K562 (cell line): ENCODE measurements at regions not wholly inside any gene's neighbourhood (a gene's known extent, or its start where the extent isn't known, plus 50 kb on each side); places are given as distances from the start of the nearest gene placed in this dataset.

Experiments
- ATAC-seq: fragments of 200-7000 bp; cut with Tn5 transposase; 3 replicates; pipeline ENCODE4 v1.9.1; 2020; ENCODE audit warnings: moderate library complexity
- BruUV-seq: library from RNA; stranded (reverse); fragments of 400-500 nt; replicated peaks from 2 replicates; lab custom pipeline; 2021; lab: Mats Ljungman, UMichigan
- CTCF ChIA-PET: fragments of 300-600 bp; formaldehyde crosslinking; extraction: SDS; loops from one replicate; lab custom pipeline; 2021; ENCODE audit warnings: low intra/inter-chr PET ratio; lab: Yijun Ruan, JAX
- POLR2A ChIA-PET: fragments of 300-600, 350-650 bp; sonication (Branson Sonifier 250); formaldehyde crosslinking; extraction: SDS; loops from one replicate; lab custom pipeline; 2021; ENCODE audit warnings: antibody characterized with exemption, inconsistent platforms; lab: Yijun Ruan, JAX
- DNase-seq, 4 experiments: peaks; one replicate each; pipeline versions ENCODE4 v3.0.0 to v3.0.0-alpha.2; 2011 to 2018; ENCODE audit warnings: low spot score in 3 of 4, mixed read lengths in 3 of 4; ENCODE audit errors: extremely low read depth in 1 of 4
- FAIRE-seq: peaks from 2 replicates; lab custom pipeline; 2011; peaks lifted over from hg19 to GRCh38; lab: Jason Lieb, UNC
- H2AFZ ChIP-seq: 2 replicates; pipeline ENCODE4 v1.6.0; 2011; ENCODE audit warnings: low read depth, low read length, control low read depth, inconsistent platforms
- H3K27ac ChIP-seq: fragments of 200-600 bp; 3 replicates; pipeline ENCODE4 v1.8.0; 2011; ENCODE audit warnings: low read depth, mild to moderate bottlenecking, control low read depth, inconsistent platforms, low read length, moderate library complexity, mixed read lengths; ENCODE audit errors: extremely low read depth
- H3K27me3 ChIP-seq, 2 experiments: fragments of 300-600 bp in 1 of 2; 2 replicates in 1 of 2; 3 replicates in 1 of 2; pipeline versions ENCODE4 v1.6.0 to v1.8.0; 2011; ENCODE audit warnings: inconsistent platforms in 2 of 2, low read length in 2 of 2, mild to moderate bottlenecking in 1 of 2, mixed read lengths in 1 of 2, moderate library complexity in 1 of 2; ENCODE audit not compliant: control insufficient read depth in 2 of 2, insufficient read depth in 2 of 2
- H3K36me3 ChIP-seq: fragments of 300-600 bp; 3 replicates; pipeline ENCODE4 v1.8.0; 2011; ENCODE audit warnings: mild to moderate bottlenecking, low read length, inconsistent platforms; ENCODE audit not compliant: control insufficient read depth, insufficient read depth
- H3K4me1 ChIP-seq, 2 experiments: fragments of 200-600 bp in 1 of 2; replicated peaks in 1 of 2; 2 replicates in 1 of 2; 3 replicates in 1 of 2; pipeline versions ENCODE4 v1.5.1 to v1.8.0; 2011; ENCODE audit warnings: inconsistent platforms in 2 of 2, low read length in 2 of 2, mild to moderate bottlenecking in 1 of 2, mixed read lengths in 1 of 2, moderate library complexity in 1 of 2; ENCODE audit not compliant: control insufficient read depth in 2 of 2, insufficient read depth in 2 of 2
- H3K4me2 ChIP-seq: 2 replicates; pipeline ENCODE4 v1.6.1; 2011; ENCODE audit warnings: low read length, control low read depth, inconsistent platforms, mixed read lengths; ENCODE audit not compliant: insufficient read depth
- H3K4me3 ChIP-seq: fragments of 200-600 bp; sonication (generic), shearing (Covaris generic); 2 replicates; pipeline ENCODE4 v1.5.1; 2016; ENCODE audit warnings: control low read depth, inconsistent platforms
- H3K79me2 ChIP-seq: fragments of 200-600 bp; 3 replicates; pipeline ENCODE4 v1.8.0; 2011; ENCODE audit warnings: low read length, inconsistent platforms; ENCODE audit not compliant: control insufficient read depth, insufficient read depth
- H3K9ac ChIP-seq, 2 experiments: 2 replicates each; pipeline versions ENCODE4 v1.6.0 to v1.6.1; 2011; ENCODE audit warnings: low read depth in 2 of 2, low read length in 2 of 2, control low read depth in 1 of 2, inconsistent platforms in 1 of 2, mild to moderate bottlenecking in 1 of 2, mixed read lengths in 1 of 2; ENCODE audit not compliant: insufficient read depth in 1 of 2
- H3K9me1 ChIP-seq: one replicate; pipeline ENCODE4 v1.6.0; 2011; ENCODE audit warnings: inconsistent platforms, mild to moderate bottlenecking, low read length, moderate library complexity; ENCODE audit not compliant: control insufficient read depth, insufficient read depth
- H3K9me3 ChIP-seq: replicated peaks from 2 replicates; pipeline ENCODE4 v1.5.1; 2011; ENCODE audit warnings: low read depth, low read length, inconsistent platforms; ENCODE audit not compliant: control insufficient read depth, insufficient read depth
- H4K20me1 ChIP-seq: replicated peaks from 2 replicates; pipeline ENCODE4 v1.6.1; 2011; ENCODE audit warnings: low read length, inconsistent platforms, mixed read lengths; ENCODE audit not compliant: control insufficient read depth, insufficient read depth
- C11orf30 ChIP-seq: fragments of 450-650 bp; IDR thresholded peaks from 2 replicates; pipeline ENCODE4 v1.6.1; 2016; ENCODE audit warnings: low read depth, mild to moderate bottlenecking
- DDX20 ChIP-seq: fragments of 450-650 bp; IDR thresholded peaks from 2 replicates; pipeline ENCODE4 v1.6.1; 2016; ENCODE audit warnings: missing genetic modification characterization, low read depth, mild to moderate bottlenecking, missing compliant biosample characterization, moderate library complexity
- FOXK2 ChIP-seq, 2 experiments: fragments of 450-650 bp; IDR thresholded peaks in 1 of 2; conservative IDR thresholded peaks in 1 of 2; 2 replicates each; pipeline ENCODE4 v1.6.1; 2016; ENCODE audit warnings: low read depth in 2 of 2, mild to moderate bottlenecking in 1 of 2
- RBFOX2 ChIP-seq: fragments of 200-400 bp; formaldehyde crosslinking; IDR thresholded peaks from 2 replicates; pipeline ENCODE4 v1.6.1; 2017; ENCODE audit warnings: low read depth, mild to moderate bottlenecking, low read length, moderate library complexity
- SOX6 ChIP-seq: fragments of 450-650 bp; IDR thresholded peaks from 2 replicates; pipeline ENCODE4 v1.6.1; 2014; ENCODE audit warnings: mild to moderate bottlenecking
- SRSF7 ChIP-seq: fragments of 200-400 bp; formaldehyde crosslinking; optimal IDR thresholded peaks from 2 replicates; pipeline ENCODE3; 2017; ENCODE audit warnings: mild to moderate bottlenecking, low read depth, low read length
- ZNF217 ChIP-seq: sonication (generic); formaldehyde crosslinking; IDR thresholded peaks from 2 replicates; pipeline ENCODE4 v1.8.0; 2022; ENCODE audit warnings: mild to moderate bottlenecking, missing genetic modification reagents
- ZNF589 ChIP-seq: fragments of 200-800 bp; sonication (Bioruptor generic); IDR thresholded peaks from 2 replicates; pipeline ENCODE4 v1.6.1; 2016; ENCODE audit warnings: low read depth, missing genetic modification characterization, missing compliant biosample characterization
- WGBS: fragments of 100-300 bp; shearing (Covaris generic); methylation state at CpG from one replicate; pipeline ENCODE4 v1.1.6; 2016; ENCODE audit warnings: low coverage, mixed read lengths; ENCODE audit not compliant: insufficient coverage; ENCODE audit errors: missing lambda C conversion rate; 5-methylcytosine and 5-hydroxymethylcytosine counted together
- in situ Hi-C: fragments of 300-500 bp; cut with MboI; formaldehyde crosslinking; loops from 4 replicates; pipeline ENCODE4 v1.15.0; 2018; ENCODE audit warnings: inconsistent platforms, mixed read lengths
- intact Hi-C: fragments of 100-400 bp; cut with micrococcal nuclease; formaldehyde crosslinking; loops from 2 replicates; pipeline ENCODE4 v1.14.2; 2022
- TF ChIP-seq, protein P1 (sequence below): fragments of 450-650 bp; formaldehyde crosslinking; IDR thresholded peaks from 2 replicates; pipeline ENCODE4 v1.4.0; 2022; ENCODE audit warnings: mild to moderate bottlenecking, moderate library complexity
- TF ChIP-seq, protein P2 (sequence below): fragments of 200-800 bp; sonication (Bioruptor generic); IDR thresholded peaks from 2 replicates; pipeline ENCODE4 v1.6.1; 2017; ENCODE audit warnings: missing genetic modification characterization, missing compliant biosample characterization
- TF ChIP-seq, protein P3 (sequence below), 2 experiments: fragments of 450-650 bp in 1 of 2; IDR thresholded peaks; 2 replicates each; pipeline ENCODE4 v1.6.1; 2011 to 2017; ENCODE audit warnings: low read depth in 2 of 2, antibody characterized with exemption in 1 of 2, borderline replicate concordance in 1 of 2, low read length in 1 of 2, mild to moderate bottlenecking in 1 of 2, mixed read lengths in 1 of 2; ENCODE audit not compliant: control insufficient read depth in 1 of 2

GRCh38 chr1:81381881-81382280 lies 418.9 kb upstream of the ADGRL2 start:
- WGBS, result 1% methylated on average over 5 of the region's 5 CpGs
- no peak for FAIRE-seq
- no peaks in the 10 kb centered on the region for H3K27me3 ChIP-seq
- no peaks in the 10 kb centered on the region for H3K79me2 ChIP-seq
- no peaks in the 10 kb centered on the region for H4K20me1 ChIP-seq
- no peaks in the 10 kb centered on the region for H3K36me3 ChIP-seq
- H3K9ac ChIP-seq, result no peak overlapping the region
- ChIA-PET POLR2A (no interaction called here), CTCF (no interaction called here)
- DNase-seq, result no peak
- H2AFZ ChIP-seq, result no peak overlapping the region
- no peaks in the 10 kb centered on the region for H3K9me1 ChIP-seq
- in situ Hi-C loops, result no loop called here
- H3K27ac ChIP-seq, result no peak overlapping the region
- no peak for TF ChIP-seq SOX6
- TF ChIP-seq, all 486 proteins: peak for 0
- intact Hi-C loops, result no loop called here
- H3K4me2 ChIP-seq, result no peak overlapping the region
- no TSS peak for BruUV-seq
- no peaks in the 10 kb centered on the region for H3K4me1 ChIP-seq
- ATAC-seq, result no peak
- H3K9me3 ChIP-seq, result no peaks in the 10 kb centered on the region
- no peak overlapping the region for H3K4me3 ChIP-seq

- no peaks in the 10 kb centered on the region for H3K79me2 ChIP-seq
- H3K9ac ChIP-seq, result no peak overlapping the region
- intact Hi-C loops (no loop called here), in situ Hi-C loops (no loop called here)
- no peak overlapping the region for H2AFZ ChIP-seq
- H3K36me3 ChIP-seq, result no peaks in the 10 kb centered on the region
- WGBS, result 8% methylated on average over 1 of the region's 1 CpG
- no peak for ATAC-seq
- no peak overlapping the region for H3K4me3 ChIP-seq
- H3K27me3 ChIP-seq, result no peaks in the 10 kb centered on the region
- DNase-seq, result no peak
- no peak overlapping the region for H3K4me2 ChIP-seq
- H3K9me1 ChIP-seq, result no peaks in the 10 kb centered on the region
- H3K27ac ChIP-seq, result no peak overlapping the region
- POLR2A ChIA-PET, result no interaction called here
- BruUV-seq, result no TSS peak
- FAIRE-seq, result no peak
- CTCF ChIA-PET, result no interaction called here
- H3K4me1 ChIP-seq, result no peaks in the 10 kb centered on the region
- no peaks in the 10 kb centered on the region for H3K9me3 ChIP-seq
- H4K20me1 ChIP-seq, result no peaks in the 10 kb centered on the region
- no peak for TF ChIP-seq C11orf30
- TF ChIP-seq, protein P1, sequence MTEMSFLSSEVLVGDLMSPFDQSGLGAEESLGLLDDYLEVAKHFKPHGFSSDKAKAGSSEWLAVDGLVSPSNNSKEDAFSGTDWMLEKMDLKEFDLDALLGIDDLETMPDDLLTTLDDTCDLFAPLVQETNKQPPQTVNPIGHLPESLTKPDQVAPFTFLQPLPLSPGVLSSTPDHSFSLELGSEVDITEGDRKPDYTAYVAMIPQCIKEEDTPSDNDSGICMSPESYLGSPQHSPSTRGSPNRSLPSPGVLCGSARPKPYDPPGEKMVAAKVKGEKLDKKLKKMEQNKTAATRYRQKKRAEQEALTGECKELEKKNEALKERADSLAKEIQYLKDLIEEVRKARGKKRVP, result no peak
- no peak for TF ChIP-seq RBFOX2
- TF ChIP-seq, protein P2, sequence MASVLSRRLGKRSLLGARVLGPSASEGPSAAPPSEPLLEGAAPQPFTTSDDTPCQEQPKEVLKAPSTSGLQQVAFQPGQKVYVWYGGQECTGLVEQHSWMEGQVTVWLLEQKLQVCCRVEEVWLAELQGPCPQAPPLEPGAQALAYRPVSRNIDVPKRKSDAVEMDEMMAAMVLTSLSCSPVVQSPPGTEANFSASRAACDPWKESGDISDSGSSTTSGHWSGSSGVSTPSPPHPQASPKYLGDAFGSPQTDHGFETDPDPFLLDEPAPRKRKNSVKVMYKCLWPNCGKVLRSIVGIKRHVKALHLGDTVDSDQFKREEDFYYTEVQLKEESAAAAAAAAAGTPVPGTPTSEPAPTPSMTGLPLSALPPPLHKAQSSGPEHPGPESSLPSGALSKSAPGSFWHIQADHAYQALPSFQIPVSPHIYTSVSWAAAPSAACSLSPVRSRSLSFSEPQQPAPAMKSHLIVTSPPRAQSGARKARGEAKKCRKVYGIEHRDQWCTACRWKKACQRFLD (CRISPR knock-in tag), result no peak
- TF ChIP-seq DDX20 (tag), result no peak
- no peak for TF ChIP-seq ZNF217 (CRISPR knock-in tag)
- no peak for TF ChIP-seq ZNF589 (CRISPR knock-in tag)
- TF ChIP-seq FOXK2 (conservative IDR thresholded peaks at IDR 0.05 in 1 of 2, IDR thresholded peaks at IDR 0.05 in 1 of 2; ENCODE audit: low read depth in 2 of 2), result no peak
- TF ChIP-seq SRSF7, result no peak
- TF ChIP-seq, protein P3, sequence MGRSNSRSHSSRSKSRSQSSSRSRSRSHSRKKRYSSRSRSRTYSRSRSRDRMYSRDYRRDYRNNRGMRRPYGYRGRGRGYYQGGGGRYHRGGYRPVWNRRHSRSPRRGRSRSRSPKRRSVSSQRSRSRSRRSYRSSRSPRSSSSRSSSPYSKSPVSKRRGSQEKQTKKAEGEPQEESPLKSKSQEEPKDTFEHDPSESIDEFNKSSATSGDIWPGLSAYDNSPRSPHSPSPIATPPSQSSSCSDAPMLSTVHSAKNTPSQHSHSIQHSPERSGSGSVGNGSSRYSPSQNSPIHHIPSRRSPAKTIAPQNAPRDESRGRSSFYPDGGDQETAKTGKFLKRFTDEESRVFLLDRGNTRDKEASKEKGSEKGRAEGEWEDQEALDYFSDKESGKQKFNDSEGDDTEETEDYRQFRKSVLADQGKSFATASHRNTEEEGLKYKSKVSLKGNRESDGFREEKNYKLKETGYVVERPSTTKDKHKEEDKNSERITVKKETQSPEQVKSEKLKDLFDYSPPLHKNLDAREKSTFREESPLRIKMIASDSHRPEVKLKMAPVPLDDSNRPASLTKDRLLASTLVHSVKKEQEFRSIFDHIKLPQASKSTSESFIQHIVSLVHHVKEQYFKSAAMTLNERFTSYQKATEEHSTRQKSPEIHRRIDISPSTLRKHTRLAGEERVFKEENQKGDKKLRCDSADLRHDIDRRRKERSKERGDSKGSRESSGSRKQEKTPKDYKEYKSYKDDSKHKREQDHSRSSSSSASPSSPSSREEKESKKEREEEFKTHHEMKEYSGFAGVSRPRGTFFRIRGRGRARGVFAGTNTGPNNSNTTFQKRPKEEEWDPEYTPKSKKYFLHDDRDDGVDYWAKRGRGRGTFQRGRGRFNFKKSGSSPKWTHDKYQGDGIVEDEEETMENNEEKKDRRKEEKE (IDR thresholded peaks at IDR 0.05; ENCODE audit: borderline replicate concordance in 1 of 2, control insufficient read depth in 1 of 2, low read depth in 2 of 2, low read length in 1 of 2), result no peak
These were observed 420.3 kb upstream of the ADGRL2 start for GRCh38 chr1:81380436-81380835.
